T-helper 1 cell treated with Interleukin-12 subunit alpha and Interleukin-12 subunit beta and Interleukin-4 antibody, amounts not matched to agents 30 ng/mL and 1 ng/mL, for 36 hours (primary cell): ENCODE measurements at regions not wholly inside any gene's neighbourhood (a gene's known extent, or its start where the extent isn't known, plus 50 kb on each side); places are given as distances from the start of the nearest gene placed in this dataset.

Source experiments
- intact Hi-C: fragments of 100-400 bp; cut with micrococcal nuclease; formaldehyde crosslinking; loops from one replicate; pipeline ENCODE4 v1.15.1; 2024

DNA sequence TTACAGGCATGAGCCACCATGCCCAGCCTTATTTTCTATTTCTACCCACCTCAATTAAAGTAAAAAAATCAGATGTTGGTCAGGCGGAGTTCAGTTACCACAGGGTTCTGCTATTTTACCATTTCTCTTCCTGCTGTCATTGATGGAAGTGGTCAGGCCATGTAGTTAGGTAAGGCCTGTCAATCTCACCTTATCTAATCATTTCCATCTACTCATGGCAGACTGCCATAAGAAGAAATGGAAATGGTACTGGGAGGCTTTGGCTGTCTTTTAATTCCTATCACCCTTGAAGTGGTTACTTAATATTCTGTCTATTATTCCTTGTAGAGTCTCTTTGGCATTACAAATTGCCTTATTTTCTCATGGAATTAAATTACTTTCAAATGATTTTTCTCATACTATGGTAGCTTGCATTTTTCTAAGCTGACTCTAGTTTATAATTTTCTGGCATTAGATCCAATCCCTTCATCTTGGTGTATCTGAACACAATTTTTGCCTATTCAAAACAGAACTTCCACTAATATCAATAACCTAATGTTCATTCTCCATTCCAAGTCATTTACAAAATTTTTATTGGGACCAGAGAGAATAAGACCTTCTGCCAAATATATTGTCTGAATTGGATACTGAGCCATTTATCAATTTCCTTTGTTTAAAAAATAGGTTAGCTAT, 198.7 kb downstream of the DACT1 start:
- intact Hi-C loops = loop anchor here (10.0 kb wide), 1 partner anchor 192 kb away; no protein-coding TSS in a partner anchor

DNA sequence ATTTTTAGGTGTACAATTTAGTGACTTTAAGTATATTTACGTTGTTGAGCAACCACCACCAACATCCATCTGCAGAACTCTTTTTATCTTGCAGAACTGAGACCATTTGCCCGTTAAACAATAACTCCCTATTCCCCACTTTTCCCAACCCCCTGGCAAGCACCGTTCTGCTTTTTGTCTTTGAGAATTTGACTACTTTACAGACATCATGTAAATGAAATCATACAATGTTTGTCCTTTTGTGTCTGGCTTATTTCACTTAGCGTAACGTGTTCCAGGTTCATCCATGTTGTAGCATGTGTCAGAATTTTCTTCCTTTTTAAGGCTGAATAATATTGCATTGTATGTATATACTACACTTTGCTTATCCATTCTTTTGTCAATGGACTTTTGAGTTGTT, 201.5 kb downstream of the DACT1 start:
- intact Hi-C loops = loop anchor here (10.0 kb wide), 1 partner anchor 194 kb away; no protein-coding TSS in a partner anchor

DNA sequence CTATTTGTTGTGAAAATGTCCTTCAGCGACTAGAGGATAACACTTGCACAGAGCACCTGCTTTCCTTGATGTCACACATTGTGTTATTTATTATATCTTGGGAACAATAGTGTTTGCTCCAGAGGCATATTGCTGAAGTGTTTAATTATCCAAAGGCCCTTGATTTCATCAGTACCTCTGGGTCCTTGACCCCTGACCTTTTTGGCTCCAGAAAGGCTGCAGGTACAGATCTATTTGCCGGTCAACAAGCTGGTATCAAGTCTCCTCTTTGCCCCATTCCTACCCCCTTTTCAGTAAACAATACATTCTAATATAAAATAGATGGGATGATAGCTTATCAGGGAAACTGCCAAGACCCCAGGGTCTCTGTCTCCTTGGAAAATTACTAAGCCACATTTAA, 206.8 kb downstream of the DACT1 start:
- intact Hi-C loops = no loop called here

DNA sequence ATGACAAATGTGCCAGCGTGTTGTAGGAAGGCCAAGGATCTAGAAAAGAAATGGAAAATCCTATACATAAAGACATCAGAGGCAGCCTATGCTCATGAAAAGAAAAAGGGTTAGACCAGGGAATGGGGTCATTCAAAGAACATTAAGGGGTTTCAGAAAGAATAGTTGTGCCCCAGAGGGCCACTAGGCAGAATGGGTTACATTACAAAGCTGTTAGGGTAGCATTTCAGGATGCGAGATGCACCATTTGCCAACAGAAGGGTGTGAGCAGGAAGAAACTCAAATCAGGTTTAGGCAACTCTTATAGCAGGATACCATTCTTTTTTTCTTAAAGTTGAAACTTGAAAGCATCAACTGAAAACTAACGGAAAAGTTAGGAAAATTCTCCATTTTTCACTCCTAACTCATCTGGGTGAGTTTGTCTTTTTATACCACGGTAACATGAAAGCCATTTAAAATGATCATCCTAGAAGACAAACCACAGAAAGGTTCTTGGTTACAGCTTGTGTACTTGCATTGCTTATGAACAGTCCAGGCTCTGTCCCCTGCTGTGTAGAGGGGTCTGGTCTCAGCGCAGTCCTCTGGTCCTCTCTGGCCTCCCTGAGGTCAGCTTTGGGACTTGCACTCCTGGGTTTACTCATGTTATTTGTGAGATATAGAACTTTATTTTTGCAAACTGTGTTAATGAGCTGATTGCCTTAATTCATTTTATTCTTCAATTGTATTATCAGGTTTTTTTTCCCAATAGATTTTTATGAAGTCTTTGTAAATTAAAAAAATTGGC, 209.1 kb downstream of the DACT1 start:
- intact Hi-C loops = no loop called here

DNA sequence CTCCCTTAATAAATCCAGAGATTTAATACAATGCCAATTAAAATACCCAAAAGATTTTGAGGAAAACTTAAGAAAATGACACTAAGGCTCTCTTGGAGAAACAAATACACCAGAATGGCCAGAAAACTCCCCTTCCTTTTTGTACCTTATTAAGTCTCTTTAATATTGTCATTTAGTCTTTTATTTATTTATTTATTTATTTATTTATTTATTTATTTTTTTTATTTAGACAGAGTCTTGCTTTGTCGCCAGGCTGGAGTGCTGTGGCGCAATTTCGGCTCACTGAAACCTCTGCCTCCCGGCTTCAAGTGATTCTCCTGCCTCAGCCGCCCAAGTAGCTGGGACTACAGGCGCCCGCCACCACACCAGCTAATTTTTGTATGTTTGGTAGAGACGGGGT, 210.6 kb downstream of the DACT1 start:
- intact Hi-C loops = no loop called here

DNA sequence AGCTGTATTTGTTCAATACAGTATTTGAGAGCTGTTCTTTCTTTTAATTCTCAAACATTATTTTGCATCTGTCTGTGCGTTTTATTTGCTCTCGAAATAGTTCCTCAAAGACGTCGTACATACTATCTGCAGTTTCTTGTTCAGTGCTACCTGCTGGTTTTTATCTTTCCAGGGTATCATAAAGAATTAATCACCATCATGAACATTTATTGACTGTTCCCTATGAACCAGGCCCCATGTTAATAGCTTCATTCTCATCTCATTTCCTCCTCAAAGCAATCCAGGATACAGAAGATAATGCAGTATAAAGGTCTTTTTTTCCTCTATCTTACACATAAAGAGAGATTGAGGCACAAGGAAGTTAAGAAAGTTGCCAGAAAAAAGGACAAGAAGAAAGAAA, 211.8 kb downstream of the DACT1 start:
- intact Hi-C loops = no loop called here

DNA sequence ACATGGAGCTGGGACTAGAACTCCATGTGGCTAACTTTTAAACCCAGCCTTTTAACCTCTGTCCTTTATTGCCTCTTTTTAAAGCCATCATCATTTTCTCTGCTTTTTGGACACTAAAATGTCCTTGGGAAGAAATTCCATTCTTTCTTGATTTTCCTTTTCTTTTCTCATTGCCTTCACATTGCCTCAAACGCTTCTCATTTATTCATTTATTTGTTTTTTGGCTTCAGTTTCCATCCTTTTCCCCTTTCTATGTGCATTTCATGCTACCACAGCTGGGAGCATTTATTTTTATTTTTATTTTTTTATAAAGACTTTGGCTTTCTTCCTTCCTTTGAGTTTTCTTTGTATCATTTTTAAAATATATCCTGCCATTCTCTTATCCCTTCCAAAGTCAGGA, 212.2 kb downstream of the DACT1 start:
- intact Hi-C loops = no loop called here

DNA sequence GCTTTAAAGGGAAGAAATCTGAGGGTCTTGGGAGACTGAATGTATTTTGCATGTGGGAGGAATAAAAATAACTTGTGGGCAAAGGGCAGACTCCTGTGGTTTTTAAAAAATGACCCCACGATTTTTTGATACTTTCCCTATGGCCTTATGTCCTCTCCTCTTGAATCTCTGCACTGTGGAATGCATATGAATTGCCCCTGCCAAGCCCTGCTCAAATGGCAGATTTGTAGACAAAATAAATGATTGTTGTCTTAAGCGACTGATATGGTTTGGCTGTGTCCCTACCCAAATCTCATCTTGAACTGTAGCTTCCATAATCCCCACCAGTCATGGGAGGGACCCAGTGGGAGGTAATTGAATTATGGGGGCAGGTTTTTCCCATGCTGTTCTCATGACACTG, 223.8 kb downstream of the DACT1 start:
- intact Hi-C loops = no loop called here

DNA sequence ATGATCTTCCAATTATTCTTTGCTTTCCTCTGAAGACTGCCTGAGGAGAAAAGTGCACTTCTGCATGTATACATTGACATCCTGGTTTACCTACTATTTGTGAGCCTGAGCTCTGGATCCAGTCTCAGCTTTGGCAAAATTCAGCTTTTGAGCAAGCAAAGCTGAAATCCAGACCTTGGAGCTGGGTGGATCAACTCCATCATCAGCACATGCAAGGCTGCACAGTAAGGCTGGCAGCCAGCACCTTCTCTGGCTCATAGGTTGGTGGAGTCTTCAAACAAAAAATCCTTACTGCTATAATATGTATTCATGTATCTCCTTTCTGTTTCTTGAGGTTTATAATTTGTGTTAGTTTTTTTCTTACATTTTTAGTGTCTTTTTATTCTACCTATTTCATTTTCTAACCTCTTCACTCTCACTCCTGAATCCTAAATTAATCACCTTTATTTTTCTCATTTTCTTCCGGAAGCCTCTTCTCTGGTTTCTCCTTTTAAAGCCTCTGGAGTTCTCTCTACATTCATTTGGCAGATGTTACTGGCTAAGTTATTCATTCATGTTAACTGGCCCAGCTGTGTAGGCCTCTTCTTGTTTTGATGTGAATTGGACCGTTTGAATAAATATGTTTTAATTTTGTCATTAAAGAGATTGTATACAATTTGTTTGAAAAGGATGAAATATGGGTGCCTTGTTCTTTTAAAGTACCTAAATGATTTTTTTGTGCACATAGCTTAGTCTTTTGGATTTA, 224.8 kb downstream of the DACT1 start:
- intact Hi-C loops = no loop called here

DNA sequence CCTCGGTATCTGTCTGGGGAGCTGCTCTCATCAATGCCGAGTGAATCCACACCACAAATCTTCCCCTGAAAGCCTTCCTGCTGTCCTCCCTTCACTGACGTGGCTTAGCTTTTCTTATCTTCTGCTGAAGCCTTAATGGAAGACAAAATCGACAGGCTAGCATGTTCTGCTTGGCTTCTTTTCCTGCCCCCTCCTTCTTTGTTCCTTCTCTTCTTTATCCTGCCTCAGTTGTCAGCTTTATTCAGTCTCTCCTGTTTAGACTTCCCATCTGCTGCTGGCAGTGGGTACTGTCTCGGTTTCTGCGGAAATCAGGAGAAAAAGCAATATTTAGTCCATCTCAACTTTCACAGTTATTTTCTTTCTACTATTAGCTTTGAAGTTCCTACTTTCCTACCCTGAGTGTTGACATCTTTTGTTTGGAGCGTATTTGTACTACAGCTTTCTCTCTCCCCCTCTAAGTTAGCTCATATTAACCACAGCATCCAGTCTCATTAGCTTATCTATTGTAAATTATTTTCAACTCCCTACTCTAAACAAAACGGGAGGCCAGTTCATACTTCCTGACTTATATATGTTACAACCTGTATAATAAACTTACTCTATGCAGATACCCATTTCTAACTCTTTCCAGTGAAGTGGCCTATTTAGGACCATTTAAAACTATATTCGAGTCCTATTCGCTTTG, 226.0 kb downstream of the DACT1 start:
- intact Hi-C loops = no loop called here

DNA sequence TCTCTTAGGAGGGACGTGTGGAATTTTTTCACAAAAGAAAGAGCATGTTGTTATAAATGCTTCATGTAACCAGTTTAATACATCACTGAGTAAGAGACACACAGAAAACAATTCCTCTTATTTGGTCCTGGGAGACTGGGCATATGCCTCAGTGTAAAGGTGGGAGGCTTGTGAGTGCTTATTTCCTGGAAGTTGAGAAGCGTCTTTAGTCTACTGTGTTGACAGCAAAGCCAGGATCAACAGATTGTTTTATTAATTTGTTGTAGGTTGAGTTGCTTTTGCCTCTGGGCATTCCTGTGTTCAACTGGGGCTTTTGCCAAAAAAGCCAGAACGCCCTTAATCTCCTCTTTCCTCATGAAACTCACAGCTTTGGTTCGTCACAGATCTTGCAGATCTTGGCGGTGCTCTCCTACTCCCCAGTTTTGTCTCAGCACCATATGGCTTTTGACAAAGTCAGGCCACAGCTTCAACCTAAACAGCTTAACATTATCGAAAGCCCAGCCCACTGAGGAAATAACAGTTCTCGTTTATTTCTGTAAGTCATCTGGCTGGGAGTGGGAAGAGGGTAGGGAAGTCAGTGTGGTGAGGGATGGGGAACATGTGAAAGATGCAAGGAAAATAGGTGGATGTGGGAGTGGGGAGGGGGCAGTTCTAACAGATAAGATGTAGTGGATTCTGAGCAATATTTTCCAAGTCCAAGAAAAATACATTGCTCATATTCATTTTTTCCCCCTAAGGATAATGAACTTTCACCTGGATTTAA, 227.2 kb downstream of the DACT1 start:
- intact Hi-C loops = no loop called here

DNA sequence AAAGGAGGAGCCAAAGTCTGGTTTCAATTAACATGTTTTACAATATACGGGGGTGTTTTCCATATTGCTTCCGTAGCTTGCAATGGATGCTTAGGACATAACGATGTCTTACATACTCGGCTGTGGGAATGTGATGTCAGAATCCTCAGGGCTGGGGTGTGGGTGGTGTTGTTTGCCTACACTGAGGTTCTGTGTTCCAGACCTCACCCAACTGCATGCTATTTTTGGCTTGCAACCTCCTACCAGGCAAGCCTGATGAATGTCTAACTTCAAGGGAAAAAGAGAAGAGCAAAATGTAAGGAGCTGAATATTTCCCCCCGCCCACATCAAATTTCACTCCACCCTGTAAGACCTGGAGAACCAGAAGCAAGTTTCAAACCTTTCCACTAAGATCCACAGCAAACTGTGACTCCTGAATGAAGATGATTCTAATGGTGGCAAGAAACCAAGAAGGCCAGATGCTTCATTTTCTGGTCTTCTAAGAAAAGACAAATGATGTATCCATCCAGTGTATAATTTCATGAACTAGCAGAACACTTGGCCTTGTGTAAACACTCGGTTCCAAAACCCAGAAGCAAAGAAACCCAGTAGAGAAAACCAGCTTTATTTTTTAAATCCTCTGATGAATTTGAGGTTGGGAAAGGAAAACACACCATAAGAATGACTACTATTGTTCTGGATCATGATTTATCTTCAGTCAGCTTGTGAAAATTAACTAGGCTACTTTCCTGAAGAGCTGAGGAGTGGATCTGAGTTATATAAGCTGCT, 227.9 kb downstream of the DACT1 start:
- intact Hi-C loops = no loop called here

DNA sequence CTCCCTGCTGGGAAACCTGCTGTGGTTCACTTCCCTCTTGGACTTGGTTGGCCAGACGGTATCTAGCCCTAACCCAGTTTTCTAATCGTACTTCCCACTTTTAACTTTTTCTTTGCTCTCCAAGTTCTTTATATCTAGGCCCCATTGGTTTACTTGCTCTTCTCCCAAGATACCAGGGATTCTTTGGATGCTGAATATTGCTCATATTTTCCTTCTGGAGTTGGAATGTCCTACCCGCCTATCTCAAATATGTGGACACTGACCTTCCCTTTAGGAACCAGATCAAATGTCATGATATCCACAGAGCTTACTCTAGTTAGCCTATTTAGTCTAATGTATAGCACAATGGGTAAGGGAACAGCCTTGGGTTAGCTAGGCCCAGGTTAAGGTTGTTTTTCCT, 228.6 kb downstream of the DACT1 start:
- intact Hi-C loops = no loop called here

DNA sequence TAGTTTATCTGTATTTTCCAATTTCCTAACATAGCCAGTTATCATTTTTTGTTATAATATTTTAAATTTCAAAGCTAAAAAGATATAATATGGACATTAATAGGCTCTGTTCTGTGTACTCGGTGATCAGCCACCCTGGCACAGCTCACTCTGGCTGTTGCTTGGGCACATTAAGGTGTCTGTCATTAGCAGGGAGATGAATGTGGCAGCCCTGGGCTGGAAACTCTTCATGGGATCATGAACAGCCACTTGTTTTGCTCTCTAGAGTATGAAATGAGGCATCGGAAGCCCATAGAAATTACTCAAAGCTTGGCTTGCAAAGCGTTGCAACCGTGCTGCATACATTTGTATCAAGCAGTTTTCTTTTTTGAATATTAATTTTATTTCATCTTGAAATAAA, 233.2 kb downstream of the DACT1 start:
- intact Hi-C loops = no loop called here

DNA sequence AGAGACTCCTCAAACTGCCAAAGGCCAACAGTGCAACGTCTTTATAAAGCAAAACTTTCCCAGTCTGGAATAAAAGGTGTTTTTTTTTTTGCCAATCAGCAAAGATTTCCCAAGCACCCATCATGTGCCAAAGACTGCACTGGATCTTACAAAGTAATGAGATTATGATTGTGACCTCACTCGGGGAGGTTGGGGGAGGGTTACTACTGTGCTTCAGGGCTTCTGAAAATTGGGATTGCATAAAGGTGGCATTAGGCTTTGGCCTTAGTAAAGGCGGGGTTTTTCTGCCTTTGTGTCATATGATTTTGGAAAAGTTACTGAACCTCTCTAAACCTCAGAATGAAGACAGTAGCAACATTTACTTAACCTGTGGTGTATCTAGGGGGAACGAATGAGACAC, 233.8 kb downstream of the DACT1 start:
- intact Hi-C loops = no loop called here

DNA sequence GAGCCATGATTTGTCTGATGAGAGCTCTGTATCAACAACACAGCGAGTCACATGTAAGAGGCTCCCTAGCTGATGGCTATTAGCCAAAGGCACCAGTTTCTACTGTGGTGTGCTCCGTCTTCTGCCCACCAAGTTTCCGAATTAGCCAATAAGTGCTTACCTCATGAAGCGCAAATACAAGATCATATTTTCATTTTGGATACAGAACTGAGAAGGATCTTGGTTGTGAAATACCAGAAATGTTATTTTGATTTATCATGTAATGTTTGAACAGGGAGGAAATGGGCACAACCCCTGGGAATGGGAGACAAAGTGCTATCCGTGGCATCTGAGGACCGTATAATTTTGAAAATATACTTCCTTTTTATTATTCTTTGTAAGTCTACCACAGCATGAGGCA, 234.3 kb downstream of the DACT1 start:
- intact Hi-C loops = no loop called here

DNA sequence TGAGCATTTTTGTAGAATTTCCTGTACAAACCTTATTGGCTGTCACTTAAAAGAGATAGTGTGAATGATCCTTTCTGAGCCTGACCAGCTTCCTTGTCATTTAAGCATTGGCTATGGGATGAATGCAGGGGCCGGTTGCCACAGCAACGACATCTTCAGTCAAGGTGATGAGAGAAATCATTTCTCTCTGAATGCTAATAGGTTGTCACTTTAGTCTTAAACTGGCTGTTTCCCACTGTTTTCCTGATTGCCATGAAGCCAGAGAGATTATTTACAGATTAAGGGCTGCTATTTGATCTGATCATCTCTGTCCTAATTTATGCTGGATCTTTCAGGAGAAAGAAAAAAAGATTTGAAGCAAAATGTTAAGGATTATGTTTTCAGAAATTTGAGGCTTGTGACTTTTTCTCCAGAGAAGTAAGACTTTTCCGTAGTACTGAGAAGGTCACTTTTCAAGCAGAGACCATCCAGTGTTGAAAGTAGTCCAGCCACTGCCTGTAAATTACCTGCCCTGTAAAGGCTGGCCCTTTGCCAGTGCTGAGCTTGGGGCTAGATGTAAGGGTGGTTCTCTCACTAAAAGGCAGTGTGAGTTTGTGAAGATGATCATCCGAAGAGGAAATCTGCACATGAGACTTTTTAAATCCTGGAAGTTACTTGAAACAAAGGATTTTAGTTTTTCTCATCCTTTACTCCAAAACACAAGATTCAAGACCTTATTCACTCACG, 235.6 kb downstream of the DACT1 start:
- intact Hi-C loops = no loop called here

DNA sequence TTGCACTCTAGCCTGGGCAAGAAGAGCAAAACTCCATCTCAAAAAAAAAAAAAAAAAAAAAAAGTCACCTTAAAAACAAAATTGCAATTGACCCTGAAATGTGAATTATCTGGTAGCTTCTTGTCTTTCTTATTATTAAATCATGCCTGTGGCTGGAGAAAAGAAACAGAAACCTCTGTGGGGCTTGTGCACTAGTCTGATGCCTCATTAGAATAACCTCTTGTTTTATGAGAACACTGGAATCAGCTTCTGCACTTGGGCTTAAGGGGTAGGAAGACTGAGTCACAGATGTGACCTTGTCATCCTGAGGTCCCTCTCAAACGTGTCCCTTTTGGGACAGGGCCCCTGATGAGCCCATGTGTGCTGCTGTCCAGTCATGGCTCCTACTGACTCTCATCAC, 237.9 kb downstream of the DACT1 start:
- intact Hi-C loops = no loop called here

DNA sequence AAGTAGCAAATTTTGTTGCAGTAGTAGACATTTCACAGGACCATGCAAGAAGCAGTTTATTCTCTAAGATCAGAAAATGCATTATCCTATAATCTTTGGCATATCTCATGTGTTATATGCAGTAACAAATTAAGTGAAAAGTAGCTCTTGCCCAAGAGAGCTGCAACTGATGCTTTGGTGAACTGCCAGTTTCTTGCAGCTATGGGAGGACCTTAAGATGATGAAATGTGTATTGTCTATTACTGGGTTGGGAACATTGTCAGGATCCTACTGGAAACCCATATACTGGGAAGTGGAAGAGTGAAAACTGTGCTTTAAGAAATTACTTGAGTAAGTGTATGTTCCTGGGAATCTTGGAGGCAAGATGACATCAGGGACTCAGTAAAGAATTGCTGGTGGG, 238.8 kb downstream of the DACT1 start:
- intact Hi-C loops = no loop called here
